HG03575 (cell line): ENCODE measurements at regions not wholly inside any gene's neighbourhood (a gene's known extent, or its start where the extent isn't known, plus 50 kb on each side); places are given as distances from the start of the nearest gene placed in this dataset.

Experiments
- ATAC-seq: cut with Tn5 transposase; IDR thresholded peaks from one replicate; pipeline ENCODE4 v1.9.1; 2021; ENCODE audit not compliant: unreplicated experiment, insufficient number of reproducible peaks, low FRiP score; ENCODE audit errors: extremely low read depth

- ATAC-seq, result no peak
Measured at GRCh38 chr3:82960379-82960778, 1198.9 kb upstream of the GBE1 start.

GRCh38 chr3:82957696-82958095 lies 1196.3 kb upstream of the GBE1 start:
- no peak for ATAC-seq

- ATAC-seq, result no peak
Measured at GRCh38 chr3:82957079-82957478, 1195.6 kb upstream of the GBE1 start.

- no peak for ATAC-seq
Measured at GRCh38 chr3:82954486-82954885, 1193.0 kb upstream of the GBE1 start.

- no peak for ATAC-seq
Measured at GRCh38 chr3:82942041-82942440, 1180.6 kb upstream of the GBE1 start.

- no peak for ATAC-seq
Measured at GRCh38 chr3:82940124-82940523, 1178.7 kb upstream of the GBE1 start.

DNA sequence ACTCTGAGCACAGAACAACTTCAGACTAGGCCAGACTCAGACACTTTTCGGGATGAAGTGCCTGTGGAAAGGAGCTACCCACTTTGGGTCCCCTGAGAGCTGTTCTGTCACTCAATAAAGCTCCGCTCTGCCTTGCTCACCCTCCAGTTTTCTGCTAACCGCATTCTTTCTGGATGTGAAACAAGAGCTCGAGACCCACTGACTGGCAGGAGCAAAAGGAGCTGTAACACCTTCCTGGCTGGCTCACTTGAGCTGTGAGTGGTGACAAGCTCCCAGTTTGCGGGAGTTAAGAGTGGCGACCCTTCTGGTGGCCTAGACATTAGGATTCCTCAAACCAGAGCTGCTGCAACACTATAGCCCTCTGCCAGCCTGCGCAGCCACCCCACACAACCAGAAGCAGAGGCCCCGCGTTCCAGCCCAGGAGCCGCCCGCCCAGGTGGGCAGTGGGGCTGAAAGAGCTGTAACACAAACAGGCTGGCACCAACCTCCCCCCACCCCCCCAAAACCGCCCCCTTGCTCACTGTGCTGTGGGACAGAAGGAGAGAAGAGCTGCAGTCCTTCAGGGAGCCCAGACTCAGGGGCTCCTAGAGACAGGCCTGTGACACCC lies 1178.1 kb upstream of the GBE1 start:
- ATAC-seq, result no peak

DNA sequence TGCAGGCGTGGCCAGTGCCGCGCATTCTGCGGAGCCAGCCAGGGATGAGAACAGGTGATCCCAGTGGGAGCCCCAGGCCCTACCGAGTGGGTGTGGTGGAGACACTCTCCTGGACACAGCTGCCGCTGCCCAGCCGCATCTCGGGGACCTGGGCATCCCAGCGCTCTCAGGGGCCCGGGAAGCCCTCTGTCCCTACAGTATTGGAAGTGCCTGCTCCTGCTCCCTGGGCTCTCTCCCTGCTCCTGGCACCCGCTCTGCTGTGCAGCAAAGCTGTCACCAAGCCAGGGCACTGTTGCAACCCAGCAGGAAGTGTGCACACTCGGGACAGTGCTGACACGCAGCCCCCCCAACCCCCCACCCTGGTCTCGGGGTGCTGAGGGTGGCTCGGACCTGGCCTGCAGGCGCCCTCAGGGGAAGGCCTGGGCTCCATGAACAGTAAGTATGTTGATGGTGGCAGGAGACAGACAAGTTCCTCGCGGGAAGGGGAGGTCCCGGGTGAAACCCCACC lies 1177.4 kb upstream of the GBE1 start:
- ATAC-seq, result no peak

DNA sequence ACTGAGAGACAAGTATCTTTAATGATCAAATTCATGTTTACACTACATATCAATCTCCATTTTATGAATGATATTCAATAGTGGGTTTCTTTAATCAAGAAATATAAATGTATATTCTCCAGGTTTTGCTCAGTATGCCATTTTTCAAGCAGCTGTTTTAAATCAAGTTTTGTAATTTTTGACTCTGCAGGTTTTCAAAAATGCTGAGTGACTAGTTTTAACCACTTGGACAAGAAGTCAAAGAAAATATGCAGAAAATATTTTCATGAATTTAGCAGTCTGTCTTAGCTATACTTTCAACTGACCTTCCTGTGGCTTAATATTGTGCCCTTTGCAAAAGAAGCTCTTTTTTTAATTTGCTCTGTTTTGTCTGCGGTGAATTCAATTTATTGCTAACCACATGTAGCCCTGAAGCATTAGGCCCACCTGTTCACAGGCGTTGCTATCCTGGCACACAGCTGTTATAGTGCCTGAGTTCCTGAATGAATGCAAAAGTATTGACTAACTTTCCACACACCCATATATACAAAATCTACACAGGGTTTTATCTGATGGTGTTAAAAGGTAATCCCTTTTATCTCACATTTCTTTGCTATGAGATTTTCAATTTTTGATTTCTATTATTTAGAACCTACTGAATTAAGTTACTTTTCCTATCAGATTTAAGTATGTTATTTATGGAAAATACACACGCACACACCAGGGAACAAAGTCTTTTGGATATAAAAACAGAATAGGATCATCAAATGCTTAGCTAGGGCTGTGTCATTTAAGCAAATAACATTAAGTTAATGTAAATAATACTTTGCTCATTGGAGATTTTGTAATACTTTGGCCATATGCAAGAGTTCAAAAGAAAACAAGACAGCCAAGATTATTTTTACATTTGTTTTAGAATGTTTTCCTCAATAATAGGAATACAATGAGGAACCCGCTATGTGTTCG lies 1166.1 kb upstream of the GBE1 start:
- ATAC-seq, result no peak

- ATAC-seq, result no peak
Measured at GRCh38 chr3:82891028-82891427, 1129.6 kb upstream of the GBE1 start.

- ATAC-seq, result no peak
Measured at GRCh38 chr3:82883072-82883471, 1121.6 kb upstream of the GBE1 start.

- no peak for ATAC-seq
Measured at GRCh38 chr3:82875401-82875800, 1114.0 kb upstream of the GBE1 start.

DNA sequence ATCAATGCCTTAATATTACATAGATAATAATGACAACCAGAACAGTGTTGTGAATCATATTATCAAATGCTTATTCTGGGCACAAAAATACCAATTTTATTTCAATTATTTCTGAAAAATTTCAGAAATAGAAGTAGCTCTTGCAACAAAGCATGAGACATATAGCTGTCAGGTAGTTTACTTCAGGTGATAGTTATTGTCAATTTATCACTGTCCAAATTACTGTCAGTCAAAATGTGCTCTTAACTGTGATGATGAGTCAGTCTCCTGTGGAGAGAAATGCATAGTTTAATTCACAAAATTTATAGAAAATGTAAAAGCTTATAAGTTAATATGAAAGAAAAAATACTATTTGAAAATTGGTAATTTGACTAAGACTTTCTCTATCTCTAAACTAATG lies 1078.4 kb upstream of the GBE1 start:
- ATAC-seq, result no peak

- ATAC-seq, result no peak
Measured at GRCh38 chr3:82834098-82834497, 1072.7 kb upstream of the GBE1 start.

GRCh38 chr3:82824491-82824890 lies 1063.0 kb upstream of the GBE1 start:
- ATAC-seq, result no peak

- no peak for ATAC-seq
Measured at GRCh38 chr3:82816086-82816485, 1054.6 kb upstream of the GBE1 start.

DNA sequence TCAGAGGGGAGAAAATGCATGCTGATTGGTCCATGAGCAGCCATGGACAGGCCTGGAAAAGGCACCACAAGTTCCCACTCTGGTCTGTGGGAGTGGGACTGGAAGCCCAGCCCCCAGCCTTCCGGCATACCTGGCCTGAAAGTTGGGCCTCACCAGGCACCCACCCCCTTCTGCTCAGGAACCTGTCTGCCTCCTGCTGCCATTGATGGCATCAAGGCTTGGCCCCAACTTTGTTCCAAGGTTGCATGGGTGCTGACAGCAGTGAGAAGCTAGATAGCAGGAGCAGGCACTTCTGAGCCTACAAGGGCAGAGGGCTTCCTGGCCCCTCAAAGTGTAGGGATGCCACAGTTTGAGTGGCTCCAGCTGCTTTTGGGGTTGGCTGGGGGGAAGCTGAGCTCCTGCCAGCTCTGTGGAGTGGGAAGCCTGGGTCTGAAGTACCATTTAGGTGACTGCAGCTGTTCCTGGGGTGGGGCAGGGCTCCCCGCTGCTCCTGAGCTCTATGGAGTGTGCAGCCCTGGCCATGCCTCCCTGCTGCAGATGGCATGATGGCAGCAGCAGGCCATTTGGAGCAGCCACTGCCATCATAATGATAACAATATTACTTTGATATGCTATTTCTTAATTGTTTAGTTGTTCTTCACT lies 1054.1 kb upstream of the GBE1 start:
- no peak for ATAC-seq

- no peak for ATAC-seq
Measured at GRCh38 chr3:82814660-82815059, 1053.2 kb upstream of the GBE1 start.

- no peak for ATAC-seq
Measured at GRCh38 chr3:82807781-82808180, 1046.3 kb upstream of the GBE1 start.

GRCh38 chr3:82802501-82802900 lies 1041.1 kb upstream of the GBE1 start:
- no peak for ATAC-seq
